Progenitor cell of endocrine pancreas (in vitro differentiated cells): ENCODE measurements at regions not wholly inside any gene's neighbourhood (a gene's known extent, or its start where the extent isn't known, plus 50 kb on each side); places are given as distances from the start of the nearest gene placed in this dataset.
A peak's percentile ranks its signal among the peaks of the same experiment; 100 is the strongest.

Source experiments
- DNase-seq: peaks from one replicate; pipeline ENCODE4 v3.0.0; 2021; ENCODE audit warnings: low spot score; ENCODE audit not compliant: unreplicated experiment
- H3K27ac Mint-ChIP-seq: 2 replicates; pipeline ENCODE4 v1.8.0; 2021; ENCODE audit warnings: mild to moderate bottlenecking, moderate library complexity, mixed read lengths
- H3K27me3 Mint-ChIP-seq: 2 replicates; pipeline ENCODE4 v1.8.0; 2021; ENCODE audit warnings: mixed read lengths
- H3K36me3 Mint-ChIP-seq: 2 replicates; pipeline ENCODE4 v1.8.0; 2022; ENCODE audit warnings: mixed read lengths; ENCODE audit not compliant: insufficient read depth
- H3K4me1 Mint-ChIP-seq: 2 replicates; pipeline ENCODE4 v1.8.0; 2021; ENCODE audit warnings: low read depth, mixed read lengths
- H3K4me3 Mint-ChIP-seq: 2 replicates; pipeline ENCODE4 v1.8.0; 2021; ENCODE audit warnings: low read depth, mild to moderate bottlenecking, moderate library complexity, mixed read lengths
- H3K9me3 Mint-ChIP-seq: 2 replicates; pipeline ENCODE4 v1.8.0; 2021; ENCODE audit warnings: low read depth, mixed read lengths
- CTCF ChIP-seq: fragments of 200-600 bp; sonication (generic); IDR thresholded peaks from one replicate; pipeline ENCODE4 v1.5.0; 2021; ENCODE audit warnings: antibody characterized with exemption, mild to moderate bottlenecking; ENCODE audit not compliant: unreplicated experiment

- TF ChIP-seq CTCF, result no peak
- DNase-seq, result no peak
- Mint-ChIP-seq H3K36me3 (no peaks in the 10 kb centered on the region), H3K4me3 (no peak overlapping the region), H3K27ac (no peak overlapping the region), H3K9me3 (no peaks in the 10 kb centered on the region), H3K27me3 (no peaks in the 10 kb centered on the region), H3K4me1 (no peaks in the 10 kb centered on the region)
These were observed 865.1 kb upstream of the VRK2 start for GRCh38 chr2:57181315-57182038.

GRCh38 chr2:57182916-57183315 is 863.7 kb upstream of the VRK2 start:
- peak overlapping the region; percentile 9 for H3K27ac Mint-ChIP-seq
- no peak for DNase-seq
- TF ChIP-seq CTCF, result no peak
- H3K9me3 Mint-ChIP-seq, result no peaks in the 10 kb centered on the region
- no peak overlapping the region for H3K4me3 Mint-ChIP-seq
- H3K27me3 Mint-ChIP-seq, result no peaks in the 10 kb centered on the region
- no peaks in the 10 kb centered on the region for H3K4me1 Mint-ChIP-seq
- no peaks in the 10 kb centered on the region for H3K36me3 Mint-ChIP-seq

DNA sequence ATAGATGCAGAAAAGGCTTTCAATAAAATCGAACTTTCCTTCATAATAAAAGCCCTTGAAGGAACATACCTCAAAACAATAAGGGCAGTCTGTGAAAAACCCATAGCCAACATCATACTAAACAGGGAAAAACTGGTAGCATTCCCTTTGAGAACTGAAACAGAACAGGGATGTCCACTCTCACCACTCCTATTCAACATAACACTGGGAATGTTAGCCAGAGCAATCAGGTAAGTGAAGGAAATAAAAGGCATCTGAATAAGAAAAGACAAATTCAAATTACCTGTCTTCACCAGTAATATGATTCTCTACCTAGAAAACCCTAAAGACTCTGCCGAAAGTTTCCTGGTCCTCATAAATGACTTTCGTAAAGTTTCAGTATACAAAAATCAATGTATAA is 861.0 kb upstream of the VRK2 start:
- no peak overlapping the region for H3K4me3 Mint-ChIP-seq
- no peaks in the 10 kb centered on the region for H3K9me3 Mint-ChIP-seq
- H3K36me3 Mint-ChIP-seq, result no peaks in the 10 kb centered on the region
- H3K27me3 Mint-ChIP-seq, result no peaks in the 10 kb centered on the region
- TF ChIP-seq CTCF, result no peak
- no peaks in the 10 kb centered on the region for H3K4me1 Mint-ChIP-seq
- DNase-seq, result no peak
- H3K27ac Mint-ChIP-seq, result no peak overlapping the region

GRCh38 chr2:57190007-57190406 is 856.6 kb upstream of the VRK2 start:
- H3K4me1 Mint-ChIP-seq, result no peaks in the 10 kb centered on the region
- no peaks in the 10 kb centered on the region for H3K36me3 Mint-ChIP-seq
- H3K27me3 Mint-ChIP-seq, result no peaks in the 10 kb centered on the region
- peaks cover 4% of the 10 kb centered on the region for H3K9me3 Mint-ChIP-seq
- no peak overlapping the region for H3K27ac Mint-ChIP-seq
- DNase-seq, result no peak
- no peak overlapping the region for H3K4me3 Mint-ChIP-seq
- TF ChIP-seq CTCF, result no peak

GRCh38 chr2:57199663-57200062 is 846.9 kb upstream of the VRK2 start:
- no peaks in the 10 kb centered on the region for H3K27me3 Mint-ChIP-seq
- H3K4me1 Mint-ChIP-seq, result no peaks in the 10 kb centered on the region
- H3K9me3 Mint-ChIP-seq, result no peaks in the 10 kb centered on the region
- H3K36me3 Mint-ChIP-seq, result no peaks in the 10 kb centered on the region
- H3K27ac Mint-ChIP-seq, result no peak overlapping the region
- no peak overlapping the region for H3K4me3 Mint-ChIP-seq
- no peak for DNase-seq
- TF ChIP-seq CTCF, result no peak
